ENCODE measurements at regions not wholly inside any gene's neighbourhood (a gene's known extent, or its start where the extent isn't known, plus 50 kb on each side); places are given as distances from the start of the nearest gene placed in this dataset.

DNA sequence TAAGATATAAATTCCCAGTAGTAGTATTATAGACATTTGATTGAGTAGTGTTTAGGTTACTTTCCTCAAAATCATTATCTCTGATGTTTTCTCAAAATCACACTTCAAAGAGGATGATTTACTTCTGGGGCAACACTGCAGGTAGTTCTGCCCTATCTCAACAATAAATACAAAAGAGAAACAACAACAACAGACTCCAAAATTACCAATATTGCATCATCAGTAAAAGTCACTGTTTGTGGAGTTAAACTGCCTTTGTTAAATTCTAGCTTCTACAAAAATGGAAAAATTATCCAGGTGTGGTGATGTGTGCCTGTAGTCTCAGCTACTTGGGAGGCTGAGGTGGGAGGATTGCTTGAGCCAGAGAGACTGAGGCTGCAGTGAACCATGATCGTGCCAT lies 637.6 kb upstream of the ZNF608 start:
- no peak overlapping the region for H3K4me3 ChIP-seq (ENCODE audit: low read depth in 1 of 3, low read length in 3 of 3)
- TF ChIP-seq SP1 (IDR thresholded peaks at IDR 0.05) = no peak
- no peak for TF ChIP-seq TAF1 (conservative IDR thresholded peaks at IDR 0.05)
- TF ChIP-seq, protein P1, sequence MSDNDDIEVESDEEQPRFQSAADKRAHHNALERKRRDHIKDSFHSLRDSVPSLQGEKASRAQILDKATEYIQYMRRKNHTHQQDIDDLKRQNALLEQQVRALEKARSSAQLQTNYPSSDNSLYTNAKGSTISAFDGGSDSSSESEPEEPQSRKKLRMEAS (IDR thresholded peaks at IDR 0.05) = no peak
- no peak for TF ChIP-seq FOXA1 (IDR thresholded peaks at IDR 0.05)
- TF ChIP-seq HNF4G (IDR thresholded peaks at IDR 0.05) = no peak
- TF ChIP-seq RXRA (IDR thresholded peaks at IDR 0.05) = no peak
- TF ChIP-seq, protein P2, sequence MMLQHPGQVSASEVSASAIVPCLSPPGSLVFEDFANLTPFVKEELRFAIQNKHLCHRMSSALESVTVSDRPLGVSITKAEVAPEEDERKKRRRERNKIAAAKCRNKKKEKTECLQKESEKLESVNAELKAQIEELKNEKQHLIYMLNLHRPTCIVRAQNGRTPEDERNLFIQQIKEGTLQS (IDR thresholded peaks at IDR 0.05) = no peak
- TF ChIP-seq, protein P3, sequence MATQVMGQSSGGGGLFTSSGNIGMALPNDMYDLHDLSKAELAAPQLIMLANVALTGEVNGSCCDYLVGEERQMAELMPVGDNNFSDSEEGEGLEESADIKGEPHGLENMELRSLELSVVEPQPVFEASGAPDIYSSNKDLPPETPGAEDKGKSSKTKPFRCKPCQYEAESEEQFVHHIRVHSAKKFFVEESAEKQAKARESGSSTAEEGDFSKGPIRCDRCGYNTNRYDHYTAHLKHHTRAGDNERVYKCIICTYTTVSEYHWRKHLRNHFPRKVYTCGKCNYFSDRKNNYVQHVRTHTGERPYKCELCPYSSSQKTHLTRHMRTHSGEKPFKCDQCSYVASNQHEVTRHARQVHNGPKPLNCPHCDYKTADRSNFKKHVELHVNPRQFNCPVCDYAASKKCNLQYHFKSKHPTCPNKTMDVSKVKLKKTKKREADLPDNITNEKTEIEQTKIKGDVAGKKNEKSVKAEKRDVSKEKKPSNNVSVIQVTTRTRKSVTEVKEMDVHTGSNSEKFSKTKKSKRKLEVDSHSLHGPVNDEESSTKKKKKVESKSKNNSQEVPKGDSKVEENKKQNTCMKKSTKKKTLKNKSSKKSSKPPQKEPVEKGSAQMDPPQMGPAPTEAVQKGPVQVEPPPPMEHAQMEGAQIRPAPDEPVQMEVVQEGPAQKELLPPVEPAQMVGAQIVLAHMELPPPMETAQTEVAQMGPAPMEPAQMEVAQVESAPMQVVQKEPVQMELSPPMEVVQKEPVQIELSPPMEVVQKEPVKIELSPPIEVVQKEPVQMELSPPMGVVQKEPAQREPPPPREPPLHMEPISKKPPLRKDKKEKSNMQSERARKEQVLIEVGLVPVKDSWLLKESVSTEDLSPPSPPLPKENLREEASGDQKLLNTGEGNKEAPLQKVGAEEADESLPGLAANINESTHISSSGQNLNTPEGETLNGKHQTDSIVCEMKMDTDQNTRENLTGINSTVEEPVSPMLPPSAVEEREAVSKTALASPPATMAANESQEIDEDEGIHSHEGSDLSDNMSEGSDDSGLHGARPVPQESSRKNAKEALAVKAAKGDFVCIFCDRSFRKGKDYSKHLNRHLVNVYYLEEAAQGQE (IDR thresholded peaks at IDR 0.05) = no peak
- TF ChIP-seq EGR1 (IDR thresholded peaks at IDR 0.05; ENCODE audit: low read depth in 2 of 2) = no peak
- no peak for TF ChIP-seq RAD21 (IDR thresholded peaks at IDR 0.05)
- TF ChIP-seq JUND (IDR thresholded peaks at IDR 0.05) = no peak
- TF ChIP-seq GABPA (IDR thresholded peaks at IDR 0.05 in 1 of 2, conservative IDR thresholded peaks at IDR 0.05 in 1 of 2) = no peak
- no peak for TF ChIP-seq YY1 (IDR thresholded peaks at IDR 0.05)
- TF ChIP-seq, protein P4, sequence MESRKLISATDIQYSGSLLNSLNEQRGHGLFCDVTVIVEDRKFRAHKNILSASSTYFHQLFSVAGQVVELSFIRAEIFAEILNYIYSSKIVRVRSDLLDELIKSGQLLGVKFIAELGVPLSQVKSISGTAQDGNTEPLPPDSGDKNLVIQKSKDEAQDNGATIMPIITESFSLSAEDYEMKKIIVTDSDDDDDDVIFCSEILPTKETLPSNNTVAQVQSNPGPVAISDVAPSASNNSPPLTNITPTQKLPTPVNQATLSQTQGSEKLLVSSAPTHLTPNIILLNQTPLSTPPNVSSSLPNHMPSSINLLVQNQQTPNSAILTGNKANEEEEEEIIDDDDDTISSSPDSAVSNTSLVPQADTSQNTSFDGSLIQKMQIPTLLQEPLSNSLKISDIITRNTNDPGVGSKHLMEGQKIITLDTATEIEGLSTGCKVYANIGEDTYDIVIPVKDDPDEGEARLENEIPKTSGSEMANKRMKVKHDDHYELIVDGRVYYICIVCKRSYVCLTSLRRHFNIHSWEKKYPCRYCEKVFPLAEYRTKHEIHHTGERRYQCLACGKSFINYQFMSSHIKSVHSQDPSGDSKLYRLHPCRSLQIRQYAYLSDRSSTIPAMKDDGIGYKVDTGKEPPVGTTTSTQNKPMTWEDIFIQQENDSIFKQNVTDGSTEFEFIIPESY (IDR thresholded peaks at IDR 0.05) = no peak
- TF ChIP-seq, protein P5, sequence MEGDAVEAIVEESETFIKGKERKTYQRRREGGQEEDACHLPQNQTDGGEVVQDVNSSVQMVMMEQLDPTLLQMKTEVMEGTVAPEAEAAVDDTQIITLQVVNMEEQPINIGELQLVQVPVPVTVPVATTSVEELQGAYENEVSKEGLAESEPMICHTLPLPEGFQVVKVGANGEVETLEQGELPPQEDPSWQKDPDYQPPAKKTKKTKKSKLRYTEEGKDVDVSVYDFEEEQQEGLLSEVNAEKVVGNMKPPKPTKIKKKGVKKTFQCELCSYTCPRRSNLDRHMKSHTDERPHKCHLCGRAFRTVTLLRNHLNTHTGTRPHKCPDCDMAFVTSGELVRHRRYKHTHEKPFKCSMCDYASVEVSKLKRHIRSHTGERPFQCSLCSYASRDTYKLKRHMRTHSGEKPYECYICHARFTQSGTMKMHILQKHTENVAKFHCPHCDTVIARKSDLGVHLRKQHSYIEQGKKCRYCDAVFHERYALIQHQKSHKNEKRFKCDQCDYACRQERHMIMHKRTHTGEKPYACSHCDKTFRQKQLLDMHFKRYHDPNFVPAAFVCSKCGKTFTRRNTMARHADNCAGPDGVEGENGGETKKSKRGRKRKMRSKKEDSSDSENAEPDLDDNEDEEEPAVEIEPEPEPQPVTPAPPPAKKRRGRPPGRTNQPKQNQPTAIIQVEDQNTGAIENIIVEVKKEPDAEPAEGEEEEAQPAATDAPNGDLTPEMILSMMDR (IDR thresholded peaks at IDR 0.05; ENCODE audit: low read depth, low read length, missing input control) = no peak
- no peak for TF ChIP-seq HNF4A (conservative IDR thresholded peaks at IDR 0.05)
- no peak for TF ChIP-seq FOXA2 (IDR thresholded peaks at IDR 0.05)
- no peak for TF ChIP-seq NR2F2 (IDR thresholded peaks at IDR 0.05)
- 93% methylated on average over 1 of the region's 1 CpG for WGBS
- peaks cover 0 to 4% (median 0%) of the 10 kb centered on the region in 4 donors for H3K4me1 ChIP-seq (ENCODE audit: control insufficient read depth in 4 of 4, insufficient read depth in 4 of 4, low read length in 3 of 4)
- no peaks in the 10 kb centered on the region for H3K9me3 ChIP-seq (ENCODE audit: control insufficient read depth in 4 of 4, low read length in 3 of 4)
- DNase-seq (ENCODE audit: low spot score) = no peak
- H3K27me3 ChIP-seq (ENCODE audit: control insufficient read depth in 4 of 4, insufficient read depth in 4 of 4, low read length in 3 of 4) = no peaks in the 10 kb centered on the region
- no peaks in the 10 kb centered on the region for H3K36me3 ChIP-seq (ENCODE audit: control insufficient read depth in 4 of 4, insufficient read depth in 3 of 4, low read depth in 1 of 4, low read length in 3 of 4)
- no peak overlapping the region for H3K27ac ChIP-seq (ENCODE audit: low read depth in 1 of 2, low read length in 2 of 2)
- no peak overlapping the region for H3K9ac ChIP-seq (ENCODE audit: low read depth in 1 of 2, low read length in 2 of 2)

Data from liver (tissue), 8 donors.